IMR-90 (cell line): ENCODE measurements at regions not wholly inside any gene's neighbourhood (a gene's known extent, or its start where the extent isn't known, plus 50 kb on each side); places are given as distances from the start of the nearest gene placed in this dataset.

Source experiments
- ATAC-seq: fragments of 200-7000 bp; cut with Tn5 transposase; 2 replicates; pipeline ENCODE4 v1.9.1; 2020; ENCODE audit warnings: low read depth, mild to moderate bottlenecking, moderate library complexity
- BruUV-seq: library from RNA; stranded (reverse); fragments of 400-500 nt; replicated peaks from 2 replicates; lab custom pipeline; 2021; lab: Mats Ljungman, UMichigan
- CTCF ChIA-PET: fragments of 300-600 bp; formaldehyde crosslinking; extraction: SDS; loops from one replicate; lab custom pipeline; 2021; ENCODE audit warnings: antibody characterized with exemption; lab: Yijun Ruan, JAX
- POLR2A ChIA-PET: fragments of 300-600 bp; sonication (Branson Sonifier 250); formaldehyde crosslinking; loops from one replicate; lab custom pipeline; 2022; ENCODE audit warnings: antibody characterized with exemption; ENCODE audit not compliant: unreplicated experiment; lab: Charles Lee
- DNase-seq: peaks from one replicate; pipeline ENCODE4 v3.0.0; 2013
- H2AFZ ChIP-seq: replicated peaks from 2 replicates; pipeline ENCODE3; 2013; ENCODE audit warnings: low read length, mild to moderate bottlenecking; ENCODE audit not compliant: poor library complexity
- H2AK5ac ChIP-seq: 2 replicates; pipeline ENCODE4 v1.6.1; 2013; ENCODE audit warnings: low read depth, low read length, inconsistent platforms
- H2AK9ac ChIP-seq: replicated peaks from 2 replicates; pipeline ENCODE3; 2013; ENCODE audit warnings: mild to moderate bottlenecking, low read depth, low read length, moderate library complexity; ENCODE audit not compliant: poor library complexity
- H2BK120ac ChIP-seq: 2 replicates; pipeline ENCODE4 v1.6.1; 2013; ENCODE audit warnings: low read depth, low read length, inconsistent platforms
- H2BK15ac ChIP-seq: 3 replicates; pipeline ENCODE4 v1.6.1; 2013; ENCODE audit warnings: low read depth, low read length, inconsistent platforms
- H2BK20ac ChIP-seq: 2 replicates; pipeline ENCODE4 v1.6.1; 2013; ENCODE audit warnings: low read depth, mild to moderate bottlenecking, inconsistent platforms, low read length, moderate library complexity
- H2BK5ac ChIP-seq: 2 replicates; pipeline ENCODE4 v1.6.1; 2013; ENCODE audit warnings: mild to moderate bottlenecking, low read depth, low read length, inconsistent platforms; ENCODE audit not compliant: poor library complexity, severe bottlenecking
- H3K14ac ChIP-seq: replicated peaks from 2 replicates; pipeline ENCODE4 v1.6.1; 2013; ENCODE audit warnings: low read depth, low read length, inconsistent platforms
- H3K18ac ChIP-seq: 2 replicates; pipeline ENCODE4 v1.6.1; 2013; ENCODE audit warnings: low read depth, low read length, control low read depth
- H3K23ac ChIP-seq: 2 replicates; pipeline ENCODE4 v1.6.1; 2013; ENCODE audit warnings: low read depth, low read length, inconsistent platforms
- H3K27ac ChIP-seq: 2 replicates; pipeline ENCODE4 v1.5.1; 2013; ENCODE audit warnings: mild to moderate bottlenecking, control low read depth, low read length; ENCODE audit not compliant: insufficient read depth
- H3K27me3 ChIP-seq: 2 replicates; pipeline ENCODE4 v1.6.1; 2013; ENCODE audit warnings: low read length; ENCODE audit not compliant: control insufficient read depth, insufficient read depth
- H3K36me3 ChIP-seq: 2 replicates; pipeline ENCODE4 v1.6.1; 2013; ENCODE audit warnings: low read length, mixed read lengths; ENCODE audit not compliant: control insufficient read depth, insufficient read depth
- H3K4ac ChIP-seq: 2 replicates; pipeline ENCODE4 v1.6.1; 2013; ENCODE audit warnings: low read depth, low read length, inconsistent platforms
- H3K4me1 ChIP-seq: 2 replicates; pipeline ENCODE4 v1.6.1; 2013; ENCODE audit warnings: low read length, mixed read lengths; ENCODE audit not compliant: control insufficient read depth, insufficient read depth
- H3K4me2 ChIP-seq: 2 replicates; pipeline ENCODE4 v1.6.1; 2013; ENCODE audit warnings: low read depth, mild to moderate bottlenecking, control low read depth, low read length, moderate library complexity
- H3K4me3 ChIP-seq: 2 replicates; pipeline ENCODE4 v1.5.1; 2013; ENCODE audit warnings: low read depth, mild to moderate bottlenecking, control low read depth, low read length, moderate library complexity; ENCODE audit not compliant: insufficient read depth
- H3K56ac ChIP-seq: 2 replicates; pipeline ENCODE4 v1.6.1; 2013; ENCODE audit warnings: low read length, inconsistent platforms; ENCODE audit not compliant: insufficient read depth; ENCODE audit errors: extremely low read depth
- H3K79me1 ChIP-seq, 2 experiments: 2 replicates each; pipeline ENCODE4 v1.6.1; 2013; ENCODE audit warnings: low read length in 2 of 2, inconsistent platforms in 1 of 2, low read depth in 1 of 2
- H3K9ac ChIP-seq: 2 replicates; pipeline ENCODE4 v1.6.1; 2013; ENCODE audit warnings: low read depth, low read length, control low read depth
- H3K9me1 ChIP-seq: 2 replicates; pipeline ENCODE4 v1.6.1; 2013; ENCODE audit warnings: low read length, inconsistent platforms; ENCODE audit not compliant: insufficient read depth
- H3K9me3 ChIP-seq: 2 replicates; pipeline ENCODE4 v1.6.1; 2013; ENCODE audit warnings: low read length; ENCODE audit not compliant: control insufficient read depth, insufficient read depth
- H4K20me1 ChIP-seq: 2 replicates; pipeline ENCODE4 v1.6.1; 2013; ENCODE audit warnings: low read length, inconsistent platforms; ENCODE audit not compliant: insufficient read depth
- H4K5ac ChIP-seq: 2 replicates; pipeline ENCODE4 v1.6.1; 2013; ENCODE audit warnings: mild to moderate bottlenecking, low read depth, low read length, control low read depth
- H4K8ac ChIP-seq, 2 experiments: 2 replicates each; pipeline ENCODE4 v1.6.1; 2013; ENCODE audit warnings: low read depth in 2 of 2, low read length in 2 of 2, control low read depth in 1 of 2, inconsistent platforms in 1 of 2
- H4K91ac ChIP-seq: 2 replicates; pipeline ENCODE4 v1.6.1; 2013; ENCODE audit warnings: low read depth, low read length, inconsistent platforms; ENCODE audit not compliant: insufficient read depth
- BHLHE40 ChIP-seq: fragments of 150-350 bp; IDR thresholded peaks from 2 replicates; pipeline ENCODE4 v1.6.1; 2016; ENCODE audit warnings: mild to moderate bottlenecking, low read depth, low read length
- ELK1 ChIP-seq: fragments of 150-350 bp; IDR thresholded peaks from 2 replicates; pipeline ENCODE4 v1.6.1; 2016; ENCODE audit warnings: low read depth, mild to moderate bottlenecking, low read length, moderate library complexity, borderline replicate concordance
- MAZ ChIP-seq: IDR thresholded peaks from 2 replicates; pipeline ENCODE4 v1.6.1; 2012; ENCODE audit warnings: low read depth, mild to moderate bottlenecking, low read length, improper control_type of control experiment, moderate library complexity, borderline replicate concordance
- NFE2L2 ChIP-seq: fragments of 150-350 bp; IDR thresholded peaks from 2 replicates; pipeline ENCODE4 v1.6.1; 2016; ENCODE audit warnings: low read depth, mild to moderate bottlenecking, low read length
- POLR2A ChIP-seq: IDR thresholded peaks from 2 replicates; pipeline ENCODE4 v1.6.1; 2012; ENCODE audit warnings: mild to moderate bottlenecking, low read depth, low read length
- RAD21 ChIP-seq: IDR thresholded peaks from 2 replicates; pipeline ENCODE4 v1.6.1; 2012; ENCODE audit warnings: low read length, improper control_type of control experiment
- RCOR1 ChIP-seq: IDR thresholded peaks from 2 replicates; pipeline ENCODE4 v1.6.1; 2012; ENCODE audit warnings: mild to moderate bottlenecking, low read length, improper control_type of control experiment; ENCODE audit not compliant: insufficient replicate concordance
- SMC3 ChIP-seq: fragments of 150-350 bp; IDR thresholded peaks from 2 replicates; pipeline ENCODE4 v1.6.1; 2016; ENCODE audit warnings: low read depth, mild to moderate bottlenecking, antibody characterized with exemption, low read length, moderate library complexity
- WGBS, 2 experiments: methylation state at CpG; one replicate each; pipeline versions ENCODE4 v1.1.5 to v1.1.7; 2013; ENCODE audit warnings: missing lambda C conversion rate in 2 of 2; ENCODE audit not compliant: insufficient read length in 1 of 2; ENCODE audit errors: extremely low coverage in 2 of 2; 5-methylcytosine and 5-hydroxymethylcytosine counted together
- dilution Hi-C: fragments of 300-500 bp; cut with HindIII; formaldehyde crosslinking; loops from one replicate; pipeline ENCODE4 v1.14.3; 2018; ENCODE audit warnings: low sequenced_read_pairs; ENCODE audit not compliant: unreplicated experiment
- in situ Hi-C: fragments of 300-500 bp; cut with MboI; formaldehyde crosslinking; loops from 3 replicates; pipeline ENCODE4 v1.14.3; 2019; ENCODE audit warnings: low sequenced_read_pairs, inconsistent platforms, mixed read lengths
- intact Hi-C: fragments of 100-400 bp; cut with micrococcal nuclease; formaldehyde crosslinking; loops from 2 replicates; pipeline ENCODE4 v1.10.0; 2022

- Histone ChIP-seq H3K4ac (no peak overlapping the region), H4K20me1 (no peaks in the 10 kb centered on the region), H2AK9ac (no peak overlapping the region), H3K18ac (no peak overlapping the region), H3K23ac (no peak overlapping the region), H2BK15ac (no peak overlapping the region), H2BK5ac (no peak overlapping the region), H3K9me1 (no peaks in the 10 kb centered on the region), H3K14ac (no peak overlapping the region), H2BK20ac (no peak overlapping the region), H3K27ac (no peak overlapping the region), H3K9ac (no peak overlapping the region), H4K5ac (no peak overlapping the region), H3K9me3 (no peaks in the 10 kb centered on the region), H2AK5ac (no peak overlapping the region), H3K79me1 (no peaks in the 10 kb centered on the region), H3K4me2 (no peak overlapping the region), H3K27me3 (0 out of 2 replicates have a peak, but pooled peaks cover 2% of the 10 kb centered on the region), H3K56ac (no peak overlapping the region), H4K8ac (no peak overlapping the region), H3K36me3 (no peaks in the 10 kb centered on the region), H3K4me3 (no peak overlapping the region), H4K91ac (no peak overlapping the region), H2BK120ac (no peak overlapping the region), H3K4me1 (no peaks in the 10 kb centered on the region), H2AFZ (no peak overlapping the region)
- ATAC-seq (no peak), DNase-seq (no peak)
- dilution Hi-C loops, result no loop called here
- WGBS, 2 experiments, result 40% methylated on average over 4 of the region's 13 CpGs; no CpG with 5 or more reads in 1 of the 2 experiments
- TF ChIP-seq RAD21 (no peak), SMC3 (no peak), RCOR1 (no peak), BHLHE40 (no peak), NFE2L2 (no peak), POLR2A (no peak), MAZ (no peak), ELK1 (no peak)
- CTCF ChIA-PET, result no interaction called here
- in situ Hi-C loops, result no loop called here
- BruUV-seq, result no TSS peak
- POLR2A ChIA-PET, result no interaction called here
- intact Hi-C loops, result loop anchor here (10.0 kb wide), 1 partner anchor 169 kb away; no protein-coding TSS in a partner anchor
These were observed 102.1 kb upstream of the IGLL5 start for GRCh38 chr22:22785316-22786065.
